ENCODE measurements at regions not wholly inside any gene's neighbourhood (a gene's known extent, or its start where the extent isn't known, plus 50 kb on each side); places are given as distances from the start of the nearest gene placed in this dataset.

DNA sequence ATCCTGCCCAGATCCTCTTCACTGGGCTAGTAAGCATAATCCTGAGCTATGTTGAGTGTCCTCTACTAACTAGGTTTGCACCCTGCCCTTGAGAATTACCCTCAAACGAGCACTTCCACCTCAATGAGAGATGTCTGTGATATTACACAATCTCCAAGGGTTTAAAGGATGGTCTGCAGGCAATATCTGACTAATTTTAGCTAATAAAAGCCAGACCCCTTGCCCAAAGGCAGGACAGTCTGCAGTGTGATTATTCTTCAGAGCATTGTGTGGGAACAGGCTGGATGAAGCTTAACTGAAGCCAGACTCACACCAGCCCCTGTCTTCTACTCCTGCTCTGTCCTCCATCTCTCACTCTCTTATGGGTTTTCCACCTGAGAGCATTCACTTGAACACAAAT, 544.9 kb upstream of the DDX18 start:
- TF ChIP-seq EZH2phosphoT487 (conservative IDR thresholded peaks at IDR 0.05; ENCODE audit: low read length), result no peak
- TF ChIP-seq, protein P1, sequence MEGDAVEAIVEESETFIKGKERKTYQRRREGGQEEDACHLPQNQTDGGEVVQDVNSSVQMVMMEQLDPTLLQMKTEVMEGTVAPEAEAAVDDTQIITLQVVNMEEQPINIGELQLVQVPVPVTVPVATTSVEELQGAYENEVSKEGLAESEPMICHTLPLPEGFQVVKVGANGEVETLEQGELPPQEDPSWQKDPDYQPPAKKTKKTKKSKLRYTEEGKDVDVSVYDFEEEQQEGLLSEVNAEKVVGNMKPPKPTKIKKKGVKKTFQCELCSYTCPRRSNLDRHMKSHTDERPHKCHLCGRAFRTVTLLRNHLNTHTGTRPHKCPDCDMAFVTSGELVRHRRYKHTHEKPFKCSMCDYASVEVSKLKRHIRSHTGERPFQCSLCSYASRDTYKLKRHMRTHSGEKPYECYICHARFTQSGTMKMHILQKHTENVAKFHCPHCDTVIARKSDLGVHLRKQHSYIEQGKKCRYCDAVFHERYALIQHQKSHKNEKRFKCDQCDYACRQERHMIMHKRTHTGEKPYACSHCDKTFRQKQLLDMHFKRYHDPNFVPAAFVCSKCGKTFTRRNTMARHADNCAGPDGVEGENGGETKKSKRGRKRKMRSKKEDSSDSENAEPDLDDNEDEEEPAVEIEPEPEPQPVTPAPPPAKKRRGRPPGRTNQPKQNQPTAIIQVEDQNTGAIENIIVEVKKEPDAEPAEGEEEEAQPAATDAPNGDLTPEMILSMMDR (IDR thresholded peaks at IDR 0.05; ENCODE audit: insufficient read depth, low read length, poor library complexity, severe bottlenecking), result no peak
